OCI-LY1 (cell line): ENCODE measurements at regions not wholly inside any gene's neighbourhood (a gene's known extent, or its start where the extent isn't known, plus 50 kb on each side); places are given as distances from the start of the nearest gene placed in this dataset.
"Not testable (repeated sequence)": the region's sequence is repeated elsewhere in the genome, so short reads cannot be mapped to it uniquely, and the experiment has no call there.

Experiments
- H2AFZ ChIP-seq: fragments of 200-600 bp; sonication (generic), shearing (Covaris generic); 2 replicates; pipeline ENCODE4 v1.6.0; 2014; ENCODE audit warnings: antibody characterized with exemption, mild to moderate bottlenecking, low read length
- H3F3A ChIP-seq: fragments of 200-600 bp; sonication (generic), shearing (Covaris generic); 2 replicates; pipeline ENCODE4 v1.6.0; 2014; ENCODE audit warnings: mild to moderate bottlenecking, antibody characterized with exemption, low read length, moderate library complexity; ENCODE audit not compliant: insufficient read depth
- H3K27ac ChIP-seq: fragments of 200-600 bp; sonication (generic); 2 replicates; pipeline ENCODE4 v1.5.1; 2014; ENCODE audit warnings: low read length, mixed run types, mild to moderate bottlenecking, low read depth; ENCODE audit not compliant: poor library complexity, severe bottlenecking
- H3K27me3 ChIP-seq: fragments of 200-600 bp; sonication (generic); 2 replicates; pipeline ENCODE4 v1.6.0; 2014; ENCODE audit warnings: antibody characterized with exemption, mild to moderate bottlenecking, low read length, moderate library complexity; ENCODE audit not compliant: insufficient read depth
- H3K36me3 ChIP-seq: fragments of 200-600 bp; sonication (generic); 2 replicates; pipeline ENCODE4 v1.6.1; 2014; ENCODE audit warnings: mild to moderate bottlenecking, antibody characterized with exemption, low read length, moderate library complexity, mixed read lengths; ENCODE audit not compliant: insufficient read depth
- H3K4me1 ChIP-seq: fragments of 200-600 bp; sonication (generic); 2 replicates; pipeline ENCODE4 v1.5.1; 2014; ENCODE audit warnings: mild to moderate bottlenecking, low read length, moderate library complexity; ENCODE audit not compliant: insufficient read depth, severe bottlenecking
- H3K4me2 ChIP-seq: fragments of 200-600 bp; sonication (generic), shearing (Covaris generic); 2 replicates; pipeline ENCODE4 v1.6.1; 2014; ENCODE audit warnings: low read length
- H3K4me3 ChIP-seq: fragments of 200-600 bp; sonication (generic); 2 replicates; pipeline ENCODE4 v1.5.1; 2014; ENCODE audit warnings: low read length, low read depth, mild to moderate bottlenecking, mixed read lengths; ENCODE audit not compliant: poor library complexity, severe bottlenecking
- H3K79me2 ChIP-seq: fragments of 200-600 bp; shearing (Covaris generic); 2 replicates; pipeline ENCODE4 v1.6.1; 2016; ENCODE audit warnings: mixed run types, low read length, mixed read lengths; ENCODE audit not compliant: insufficient read depth
- H3K9ac ChIP-seq: fragments of 200-600 bp; sonication (generic), shearing (Covaris generic); 2 replicates; pipeline ENCODE4 v1.6.1; 2014; ENCODE audit warnings: mild to moderate bottlenecking, low read length, mixed read lengths
- H3K9me2 ChIP-seq: fragments of 200-600 bp; sonication (generic), shearing (Covaris generic); 2 replicates; pipeline ENCODE4 v1.6.1; 2014; ENCODE audit warnings: low read depth, mild to moderate bottlenecking, low read length, mixed read lengths
- H3K9me3 ChIP-seq: fragments of 200-600 bp; shearing (Covaris generic); 2 replicates; pipeline ENCODE4 v1.6.1; 2014; ENCODE audit warnings: low read length, mixed read lengths
- H4K20me1 ChIP-seq: fragments of 200-600 bp; sonication (generic), shearing (Covaris generic); 2 replicates; pipeline ENCODE4 v1.6.0; 2016; ENCODE audit warnings: mild to moderate bottlenecking, low read length; ENCODE audit not compliant: insufficient read depth

- not testable (repeated sequence) for H3K27me3 ChIP-seq, H4K20me1 ChIP-seq, H3K9me2 ChIP-seq, H3K36me3 ChIP-seq, H3K9me3 ChIP-seq, H2AFZ ChIP-seq, H3K4me2 ChIP-seq, H3K9ac ChIP-seq, H3K27ac ChIP-seq, H3K4me3 ChIP-seq, H3F3A ChIP-seq, H3K4me1 ChIP-seq, H3K79me2 ChIP-seq
These were observed 105.5 kb downstream of the CDRT15L2 start for GRCh38 chr17:20684975-20685374.

DNA sequence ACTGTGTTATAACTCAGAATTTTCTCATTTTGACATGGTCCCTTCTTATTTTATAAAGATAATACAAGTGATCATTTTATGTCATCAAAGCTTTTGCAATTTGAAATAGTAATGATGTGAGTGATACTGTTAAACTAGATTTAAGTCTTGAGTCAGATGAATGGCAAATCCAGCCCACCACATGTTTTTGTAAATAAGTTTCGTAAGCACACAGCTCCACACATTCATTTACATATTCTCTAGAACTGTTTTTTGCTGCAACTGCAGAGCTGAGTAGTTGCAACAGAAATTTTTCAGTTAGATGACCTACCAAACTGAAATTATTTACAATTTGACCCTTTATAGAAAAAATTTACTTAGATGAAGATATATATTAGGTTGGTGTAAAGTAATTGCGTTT, 108.1 kb downstream of the CDRT15L2 start:
- H3K9me3 ChIP-seq, H3K4me2 ChIP-seq, H2AFZ ChIP-seq, H3K9me2 ChIP-seq, H3K27me3 ChIP-seq, H3K36me3 ChIP-seq, H3K4me1 ChIP-seq, H3K4me3 ChIP-seq, H3K9ac ChIP-seq, H3K27ac ChIP-seq, H3F3A ChIP-seq, H3K79me2 ChIP-seq, H4K20me1 ChIP-seq: not testable (repeated sequence)

DNA sequence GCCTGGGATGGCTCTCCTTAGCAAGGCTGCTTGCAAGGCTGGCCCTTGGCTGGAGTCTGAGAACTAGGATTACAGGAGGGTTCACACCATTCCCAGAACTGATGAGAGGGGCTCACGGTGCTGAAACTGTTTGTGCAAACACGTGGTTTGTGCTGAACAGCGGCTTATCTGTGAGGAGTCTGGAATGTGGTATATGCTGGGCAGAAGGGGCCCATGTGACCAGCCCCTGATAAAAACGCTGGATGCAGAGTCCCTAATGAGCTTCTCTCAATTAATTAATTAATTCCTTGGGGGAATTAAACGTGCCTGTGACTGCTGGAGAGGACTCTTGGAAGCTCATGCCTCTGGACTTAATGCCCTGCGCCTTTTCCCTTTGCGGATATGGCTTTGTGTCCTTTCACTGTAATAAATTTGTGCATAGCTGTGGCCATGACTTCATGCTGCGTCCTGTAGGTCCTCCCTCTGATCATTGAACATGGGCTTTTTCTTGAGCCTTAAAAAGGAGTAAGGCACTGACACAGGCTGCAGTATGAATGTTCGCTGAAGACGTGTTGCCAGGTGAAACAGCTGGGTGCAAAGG, 109.7 kb downstream of the CDRT15L2 start:
- H3K79me2 ChIP-seq, H3K9me3 ChIP-seq, H3K4me1 ChIP-seq, H3F3A ChIP-seq, H3K27me3 ChIP-seq, H3K36me3 ChIP-seq, H3K9ac ChIP-seq, H3K9me2 ChIP-seq, H3K4me3 ChIP-seq, H3K27ac ChIP-seq, H4K20me1 ChIP-seq, H3K4me2 ChIP-seq, H2AFZ ChIP-seq: not testable (repeated sequence)

GRCh38 chr17:20692706-20693105, 113.2 kb downstream of the CDRT15L2 start:
- not testable (repeated sequence) for H3K4me3 ChIP-seq, H3K9ac ChIP-seq, H3K36me3 ChIP-seq, H3K9me2 ChIP-seq, H3K9me3 ChIP-seq, H2AFZ ChIP-seq, H3K4me1 ChIP-seq, H3K27ac ChIP-seq, H3K4me2 ChIP-seq, H4K20me1 ChIP-seq, H3K27me3 ChIP-seq, H3F3A ChIP-seq, H3K79me2 ChIP-seq

DNA sequence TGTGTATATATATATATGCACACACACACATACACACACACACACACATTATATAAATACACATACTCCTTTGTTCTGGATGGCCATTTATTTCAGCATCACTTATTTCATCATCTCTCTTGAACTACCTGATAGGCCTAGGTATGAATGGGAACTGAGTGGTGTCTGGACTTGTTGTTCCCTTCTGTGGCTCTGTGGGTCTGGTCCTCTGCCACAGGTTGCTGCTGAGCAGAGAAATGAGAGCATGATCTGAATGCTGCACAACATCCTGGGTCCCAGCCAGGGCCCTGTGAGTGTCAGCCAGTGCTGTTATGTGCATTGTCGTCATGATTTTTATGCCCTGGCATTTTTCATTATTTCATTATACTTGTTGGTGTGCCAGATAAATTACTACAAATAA, 116.3 kb downstream of the CDRT15L2 start:
- not testable (repeated sequence) for H3K4me3 ChIP-seq, H3K27ac ChIP-seq, H3K27me3 ChIP-seq, H4K20me1 ChIP-seq, H3K9me3 ChIP-seq, H3F3A ChIP-seq, H3K4me1 ChIP-seq, H3K79me2 ChIP-seq, H3K36me3 ChIP-seq, H2AFZ ChIP-seq, H3K9me2 ChIP-seq, H3K4me2 ChIP-seq, H3K9ac ChIP-seq

- H3K9ac ChIP-seq, H3K9me2 ChIP-seq, H3K79me2 ChIP-seq, H3K9me3 ChIP-seq, H2AFZ ChIP-seq, H3K4me2 ChIP-seq, H3K4me3 ChIP-seq, H4K20me1 ChIP-seq, H3K4me1 ChIP-seq, H3K27ac ChIP-seq, H3F3A ChIP-seq, H3K36me3 ChIP-seq, H3K27me3 ChIP-seq: not testable (repeated sequence)
These were observed 119.1 kb downstream of the CDRT15L2 start for GRCh38 chr17:20698463-20699206.

- not testable (repeated sequence) for H3K79me2 ChIP-seq, H3K4me1 ChIP-seq, H3K4me2 ChIP-seq, H3K27ac ChIP-seq, H2AFZ ChIP-seq, H3K9ac ChIP-seq, H3K4me3 ChIP-seq, H3K36me3 ChIP-seq, H3K9me3 ChIP-seq, H3K27me3 ChIP-seq, H3F3A ChIP-seq, H4K20me1 ChIP-seq, H3K9me2 ChIP-seq
These were observed 121.0 kb downstream of the CDRT15L2 start for GRCh38 chr17:20700528-20700927.

GRCh38 chr17:20701366-20701765, 121.8 kb downstream of the CDRT15L2 start:
- not testable (repeated sequence) for H3K9ac ChIP-seq, H3K9me2 ChIP-seq, H3K79me2 ChIP-seq, H3K9me3 ChIP-seq, H3K4me1 ChIP-seq, H3K4me3 ChIP-seq, H3K36me3 ChIP-seq, H2AFZ ChIP-seq, H3F3A ChIP-seq, H4K20me1 ChIP-seq, H3K27ac ChIP-seq, H3K4me2 ChIP-seq, H3K27me3 ChIP-seq
